Activated CD4-positive, alpha-beta memory T cell treated with anti-CD3 and anti-CD28 coated beads, Interleukin-2, amount 10 ng/mL, durations not matched to agents 7 days and 5 days (primary cell): ENCODE measurements at regions not wholly inside any gene's neighbourhood (a gene's known extent, or its start where the extent isn't known, plus 50 kb on each side); places are given as distances from the start of the nearest gene placed in this dataset.
"Not testable (repeated sequence)": the region's sequence is repeated elsewhere in the genome, so short reads cannot be mapped to it uniquely, and the experiment has no call there.

Experiments used
- CTCF ChIA-PET: fragments of 350-600 bp; sonication (Branson Sonifier 250); formaldehyde crosslinking; loops from one replicate; lab custom pipeline; 2021; ENCODE audit warnings: antibody characterized with exemption, inconsistent platforms; lab: Charles Lee
- POLR2A ChIA-PET: fragments of 350-600 bp; sonication (Branson Sonifier 250); formaldehyde crosslinking; loops from one replicate; lab custom pipeline; 2021; ENCODE audit warnings: antibody characterized with exemption; lab: Charles Lee
- DNase-seq: peaks from one replicate; pipeline ENCODE4 v3.0.0-alpha.2; 2020
- H3K27ac Mint-ChIP-seq: one replicate; pipeline ENCODE4 v1.8.0; 2021; ENCODE audit warnings: mild to moderate bottlenecking, mixed read lengths
- H3K27me3 Mint-ChIP-seq: one replicate; pipeline ENCODE4 v1.8.0; 2021; ENCODE audit warnings: mixed read lengths
- H3K36me3 Mint-ChIP-seq: one replicate; pipeline ENCODE4 v1.8.0; 2021; ENCODE audit warnings: low read depth, mixed read lengths
- H3K4me1 Mint-ChIP-seq: one replicate; pipeline ENCODE4 v1.8.0; 2021; ENCODE audit warnings: mixed read lengths
- H3K4me3 Mint-ChIP-seq: one replicate; pipeline ENCODE4 v1.8.0; 2021; ENCODE audit warnings: mild to moderate bottlenecking, mixed read lengths
- H3K9me3 Mint-ChIP-seq: one replicate; pipeline ENCODE4 v1.8.0; 2021; ENCODE audit warnings: mixed read lengths

DNA sequence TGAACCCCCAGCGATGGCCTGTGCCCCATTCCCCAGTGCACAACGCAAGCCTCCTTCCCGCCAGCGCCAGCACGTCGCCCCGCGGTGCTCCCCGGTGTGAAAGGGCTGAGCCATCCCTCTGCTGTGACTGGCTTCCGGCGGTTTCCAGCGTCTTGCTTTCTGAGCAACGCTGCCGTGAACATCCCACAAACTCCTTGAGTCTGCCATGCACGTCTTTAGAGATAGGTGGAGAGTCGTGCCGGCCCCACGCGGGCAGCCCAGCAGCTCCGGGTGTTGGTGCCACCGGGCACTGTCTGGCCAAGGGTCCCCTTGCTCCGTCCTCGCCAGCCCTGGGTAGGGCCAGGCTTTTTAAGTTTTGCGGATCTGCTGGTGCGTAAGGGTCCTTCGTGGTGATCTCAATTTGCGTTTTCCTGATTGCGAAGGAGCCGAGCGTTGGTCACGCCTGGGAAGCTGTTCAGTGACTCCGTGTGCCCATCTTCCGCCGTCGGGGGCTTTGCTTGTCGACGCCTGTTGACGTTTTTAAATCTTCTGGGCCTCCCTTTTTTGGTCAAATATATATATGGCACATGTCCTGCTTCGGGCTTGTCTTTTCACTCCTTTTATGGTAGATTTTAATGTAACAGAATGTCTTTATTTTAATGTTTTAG is 70.6 kb downstream of the FOXL3 start:
- Mint-ChIP-seq H3K27ac (peak overlapping the region; percentile 40), H3K36me3 (peaks cover 8% of the 10 kb centered on the region), H3K4me1 (peaks cover 48% of the 10 kb centered on the region), H3K4me3 (peak overlapping the region; percentile 21), H3K9me3 (peaks cover 5% of the 10 kb centered on the region), H3K27me3 (no peaks in the 10 kb centered on the region)
- ChIA-PET POLR2A (no interaction called here), CTCF (no interaction called here)
- peak; percentile 46 for DNase-seq

- CTCF ChIA-PET, H3K4me3 Mint-ChIP-seq, H3K9me3 Mint-ChIP-seq, POLR2A ChIA-PET, H3K36me3 Mint-ChIP-seq, DNase-seq, H3K27me3 Mint-ChIP-seq, H3K27ac Mint-ChIP-seq: not testable (repeated sequence)
- H3K4me1 Mint-ChIP-seq: peaks cover 54% of the 10 kb centered on the region
Observed at GRCh38 chr7:361182-361581, 71.2 kb downstream of the FOXL3 start.

DNA sequence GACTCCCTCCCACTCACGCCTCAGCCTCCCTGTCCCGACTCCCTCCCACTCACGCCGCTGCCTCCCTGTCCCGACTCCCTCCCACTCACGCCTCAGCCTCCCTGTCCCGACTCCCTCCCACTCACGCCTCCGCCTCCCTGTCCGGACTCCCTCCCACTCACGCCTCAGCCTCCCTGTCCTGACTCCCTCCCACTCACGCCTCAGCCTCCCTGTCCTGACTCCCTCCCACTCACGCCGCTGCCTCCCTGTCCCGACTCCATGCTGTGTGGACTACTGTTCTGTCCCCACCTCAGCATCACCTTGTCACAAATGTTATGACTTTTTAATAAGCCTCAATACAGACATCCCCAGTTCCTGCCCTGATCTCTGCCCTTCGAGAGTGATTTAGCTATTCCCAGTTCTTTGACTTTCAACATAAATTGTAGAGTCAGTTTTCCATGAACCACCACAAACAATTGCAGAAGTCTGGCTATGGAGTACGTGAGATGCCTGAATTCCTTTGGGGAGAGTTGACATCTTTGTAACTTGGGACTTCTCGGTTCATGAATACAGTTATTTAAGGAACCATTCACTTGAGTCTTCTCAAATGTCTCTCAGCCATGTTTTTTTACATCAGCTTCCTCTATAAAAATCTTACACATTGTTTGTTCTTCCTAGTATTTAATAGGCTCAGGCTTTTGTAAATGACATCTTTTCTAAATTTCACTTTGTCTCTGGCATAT is 71.9 kb downstream of the FOXL3 start:
- DNase-seq: no peak
- Mint-ChIP-seq H3K4me1 (peaks cover 60% of the 10 kb centered on the region), H3K36me3 (peaks cover 8% of the 10 kb centered on the region), H3K27ac (peak overlapping the region; percentile 77), H3K4me3 (peak overlapping the region; percentile 47), H3K9me3 (peaks cover 5% of the 10 kb centered on the region), H3K27me3 (peaks cover 9% of the 10 kb centered on the region)
- POLR2A ChIA-PET: interaction anchor here (0.9 to 1.9 kb wide), 3 partner anchors 10 to 222 kb away, joined by 3 to 27 read pairs (median 4); no protein-coding TSS in a partner anchor
- CTCF ChIA-PET: interaction anchor here (0.8 to 1.3 kb wide), 3 partner anchors 10 to 451 kb away, joined by 3 read pairs; no protein-coding TSS in a partner anchor

DNA sequence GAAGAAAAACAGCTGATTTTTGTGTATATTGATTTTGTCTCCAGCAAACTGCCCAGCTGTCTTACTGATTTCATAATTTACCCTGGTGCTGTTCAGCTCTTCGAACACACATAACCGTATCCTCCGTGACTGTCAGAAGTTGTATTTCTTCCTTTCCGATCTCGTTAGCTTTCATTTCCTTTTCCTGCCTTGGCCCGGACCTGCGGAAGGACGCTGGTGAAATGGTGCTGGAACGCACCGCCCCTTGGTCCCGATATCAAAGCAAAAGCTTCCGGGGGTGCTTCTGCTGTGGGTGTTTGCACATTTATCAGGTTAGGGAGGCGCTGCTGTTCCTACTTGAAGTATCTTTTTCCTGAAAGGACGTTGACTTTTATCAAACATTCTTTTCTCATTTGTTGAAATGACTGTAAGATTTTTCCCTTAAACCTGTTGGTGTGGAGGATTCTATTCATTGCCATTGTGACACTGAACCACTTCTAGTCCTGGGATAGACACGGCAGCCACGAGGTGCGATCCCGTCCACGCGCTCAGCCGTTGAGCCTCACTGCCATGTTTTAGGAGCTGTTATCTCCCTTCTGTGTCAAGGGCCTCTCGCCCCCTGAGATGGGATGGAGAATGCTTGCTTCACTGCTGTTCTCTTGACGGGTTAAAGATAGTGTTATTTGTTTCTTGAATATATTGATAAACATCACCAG is 72.6 kb downstream of the FOXL3 start:
- Mint-ChIP-seq H3K27me3 (peaks cover 9% of the 10 kb centered on the region), H3K36me3 (peaks cover 8% of the 10 kb centered on the region), H3K4me1 (peaks cover 65% of the 10 kb centered on the region)

GRCh38 chr7:363626-364025 is 73.7 kb downstream of the FOXL3 start:
- Mint-ChIP-seq H3K27ac (no peak overlapping the region), H3K4me1 (peaks cover 65% of the 10 kb centered on the region), H3K4me3 (no peak overlapping the region), H3K9me3 (peaks cover 3% of the 10 kb centered on the region), H3K36me3 (peaks cover 8% of the 10 kb centered on the region), H3K27me3 (peaks cover 9% of the 10 kb centered on the region)
- DNase-seq: no peak
- POLR2A ChIA-PET: interaction anchor here (1.9 kb wide), 1 partner anchor 12 kb away, joined by 27 read pairs; no protein-coding TSS in a partner anchor
- CTCF ChIA-PET: no interaction called here

More for the DNA sequence above, 72.6 kb downstream of the FOXL3 start:
- Mint-ChIP-seq H3K9me3 (peaks cover 5% of the 10 kb centered on the region), H3K27ac (peak overlapping the region; percentile 77), H3K4me3 (peak overlapping the region; percentile 47)
- ChIA-PET POLR2A (interaction anchor here (0.9 to 1.9 kb wide), 3 partner anchors 10 to 221 kb away, joined by 3 to 27 read pairs (median 4); no protein-coding TSS in a partner anchor), CTCF (interaction anchor here (0.8 to 1.3 kb wide), 3 partner anchors 9 to 451 kb away, joined by 3 read pairs; no protein-coding TSS in a partner anchor)
- DNase-seq: peak; percentile 61

DNA sequence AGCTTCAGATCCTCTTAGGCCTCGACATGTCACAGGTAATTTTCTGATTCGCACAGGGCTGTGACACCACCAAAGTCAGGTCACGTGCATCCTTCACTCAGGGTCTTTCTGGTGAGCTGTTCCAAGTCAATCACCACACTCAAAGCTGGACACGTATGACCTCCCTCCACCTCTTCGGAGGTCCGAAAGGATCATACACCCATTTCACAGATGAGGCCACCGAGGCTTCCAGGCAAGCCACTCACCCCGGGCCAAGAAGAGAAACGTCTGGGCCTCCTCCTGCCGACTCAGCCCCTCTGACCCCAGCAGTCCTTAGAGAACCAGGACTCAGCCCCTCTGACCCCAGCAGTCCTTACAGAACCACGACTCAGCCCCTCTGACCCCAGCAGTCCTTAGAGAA is 74.6 kb downstream of the FOXL3 start:
- Mint-ChIP-seq H3K27me3 (peaks cover 9% of the 10 kb centered on the region), H3K9me3 (peaks cover 3% of the 10 kb centered on the region), H3K36me3 (peaks cover 8% of the 10 kb centered on the region), H3K27ac (peak overlapping the region; percentile 44), H3K4me3 (no peak overlapping the region), H3K4me1 (peaks cover 65% of the 10 kb centered on the region)
- ChIA-PET CTCF (no interaction called here), POLR2A (no interaction called here)
- DNase-seq: no peak

GRCh38 chr7:365593-365992 is 75.6 kb downstream of the FOXL3 start:
- peaks cover 9% of the 10 kb centered on the region for H3K27me3 Mint-ChIP-seq
- ChIA-PET CTCF (interaction anchor here (1.1 kb wide), 1 partner anchor 44 kb away, joined by 3 read pairs; no protein-coding TSS in a partner anchor), POLR2A (interaction anchor here (1.4 kb wide), 1 partner anchor 14 kb away, joined by 10 read pairs; no protein-coding TSS in a partner anchor)
- no peak overlapping the region for H3K27ac Mint-ChIP-seq
- peaks cover 8% of the 10 kb centered on the region for H3K36me3 Mint-ChIP-seq
- no peak for DNase-seq
- peaks cover 3% of the 10 kb centered on the region for H3K9me3 Mint-ChIP-seq
- H3K4me1 Mint-ChIP-seq: peaks cover 59% of the 10 kb centered on the region
- no peak overlapping the region for H3K4me3 Mint-ChIP-seq

DNA sequence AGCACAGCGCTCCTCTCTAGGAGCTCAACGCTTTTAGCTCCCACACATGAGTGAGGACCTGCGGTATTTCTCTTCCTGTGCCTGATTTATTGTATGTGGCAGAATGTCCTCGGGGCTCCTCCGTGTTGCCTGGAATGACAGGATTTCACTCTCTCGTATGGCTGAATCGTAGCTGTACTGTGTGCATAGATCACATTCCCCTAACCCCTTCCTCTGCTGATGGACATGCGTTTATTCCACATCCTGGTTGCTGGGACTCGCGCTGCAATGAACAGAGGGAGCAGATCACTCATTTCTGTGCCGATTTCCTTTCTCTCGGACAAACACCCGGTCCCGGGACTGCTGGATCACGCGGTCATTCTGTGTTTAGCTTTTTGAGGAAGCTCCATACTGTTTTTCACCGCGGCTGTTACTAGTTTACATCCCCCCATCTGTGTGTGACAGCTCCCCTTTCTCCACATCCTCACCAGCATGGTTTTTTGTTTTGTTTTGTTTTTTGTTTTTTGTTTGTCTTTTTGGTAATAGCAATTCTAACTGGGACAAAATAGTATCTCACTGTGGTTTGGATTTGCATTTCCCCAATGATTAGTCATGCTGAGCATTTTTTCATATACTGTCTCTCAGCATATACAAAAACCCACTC is 76.3 kb downstream of the FOXL3 start:
- no peak for DNase-seq
- Mint-ChIP-seq H3K27me3 (peaks cover 9% of the 10 kb centered on the region), H3K27ac (no peak overlapping the region), H3K9me3 (peaks cover 3% of the 10 kb centered on the region), H3K4me1 (peaks cover 54% of the 10 kb centered on the region), H3K4me3 (peak overlapping the region; percentile 9), H3K36me3 (peaks cover 8% of the 10 kb centered on the region)
- POLR2A ChIA-PET: interaction anchor here (1.4 kb wide), 1 partner anchor 14 kb away, joined by 10 read pairs; no protein-coding TSS in a partner anchor
- CTCF ChIA-PET: interaction anchor here (1.1 kb wide), 1 partner anchor 44 kb away, joined by 3 read pairs; no protein-coding TSS in a partner anchor

GRCh38 chr7:367351-367901 is 77.5 kb downstream of the FOXL3 start:
- no peaks in the 10 kb centered on the region for H3K9me3 Mint-ChIP-seq
- no peak overlapping the region for H3K4me3 Mint-ChIP-seq
- peaks cover under 1% of the 10 kb centered on the region for H3K36me3 Mint-ChIP-seq
- ChIA-PET POLR2A (no interaction called here), CTCF (no interaction called here)
- peaks cover 9% of the 10 kb centered on the region for H3K27me3 Mint-ChIP-seq
- DNase-seq: no peak
- no peak overlapping the region for H3K27ac Mint-ChIP-seq
- H3K4me1 Mint-ChIP-seq: peaks cover 46% of the 10 kb centered on the region

GRCh38 chr7:368651-369475 is 78.9 kb downstream of the FOXL3 start:
- ChIA-PET CTCF (no interaction called here), POLR2A (no interaction called here)
- Mint-ChIP-seq H3K27ac (no peak overlapping the region), H3K4me3 (no peak overlapping the region), H3K27me3 (peaks cover 9% of the 10 kb centered on the region), H3K4me1 (peaks cover 32% of the 10 kb centered on the region), H3K36me3 (no peaks in the 10 kb centered on the region), H3K9me3 (no peaks in the 10 kb centered on the region)
- no peak for DNase-seq

DNA sequence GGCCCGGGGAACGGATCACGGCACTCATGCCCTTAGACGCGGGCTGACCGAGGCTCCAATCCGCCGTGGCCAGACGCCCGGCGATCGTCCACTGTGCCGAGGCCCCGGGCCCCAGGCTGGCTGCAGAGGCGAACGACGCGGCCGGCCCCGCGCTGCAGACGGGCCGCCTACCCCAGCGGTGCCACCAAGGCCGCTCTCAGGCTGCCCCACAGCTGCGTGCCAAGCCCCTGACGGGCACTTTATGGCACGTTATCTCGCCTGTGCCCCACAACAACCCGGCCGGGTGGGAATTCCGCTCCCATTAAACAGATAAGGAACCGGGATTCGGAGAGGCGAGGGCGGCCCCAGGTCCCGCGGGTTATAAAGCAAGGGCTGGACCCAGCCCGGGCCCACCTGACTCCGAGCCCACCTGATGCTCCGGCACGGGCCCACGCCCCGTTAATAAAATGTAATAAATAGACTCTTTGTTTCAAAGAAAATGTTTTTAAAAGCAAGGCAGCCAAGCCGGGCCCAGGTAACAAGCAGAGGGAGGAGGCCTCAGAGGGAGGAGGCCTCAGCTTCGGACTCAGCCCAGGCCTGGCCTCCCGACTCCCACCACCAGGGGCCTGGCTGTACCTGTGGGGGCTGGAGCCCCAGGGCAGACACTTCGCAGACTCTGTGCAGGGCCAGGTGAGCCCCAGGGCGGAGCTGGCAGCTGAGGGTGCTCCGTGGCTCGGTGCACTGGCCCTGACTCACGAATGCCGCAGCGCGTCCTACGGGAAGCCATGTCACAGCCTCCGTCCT is 79.7 kb downstream of the FOXL3 start:
- Mint-ChIP-seq H3K4me1 (peaks cover 23% of the 10 kb centered on the region), H3K27me3 (peaks cover 9% of the 10 kb centered on the region), H3K9me3 (no peaks in the 10 kb centered on the region), H3K4me3 (no peak overlapping the region), H3K36me3 (no peaks in the 10 kb centered on the region), H3K27ac (no peak overlapping the region)
- POLR2A ChIA-PET: no interaction called here
- CTCF ChIA-PET: no interaction called here
- DNase-seq: no peak
